ENCODE measurements at regions not wholly inside any gene's neighbourhood (a gene's known extent, or its start where the extent isn't known, plus 50 kb on each side); places are given as distances from the start of the nearest gene placed in this dataset.

DNA sequence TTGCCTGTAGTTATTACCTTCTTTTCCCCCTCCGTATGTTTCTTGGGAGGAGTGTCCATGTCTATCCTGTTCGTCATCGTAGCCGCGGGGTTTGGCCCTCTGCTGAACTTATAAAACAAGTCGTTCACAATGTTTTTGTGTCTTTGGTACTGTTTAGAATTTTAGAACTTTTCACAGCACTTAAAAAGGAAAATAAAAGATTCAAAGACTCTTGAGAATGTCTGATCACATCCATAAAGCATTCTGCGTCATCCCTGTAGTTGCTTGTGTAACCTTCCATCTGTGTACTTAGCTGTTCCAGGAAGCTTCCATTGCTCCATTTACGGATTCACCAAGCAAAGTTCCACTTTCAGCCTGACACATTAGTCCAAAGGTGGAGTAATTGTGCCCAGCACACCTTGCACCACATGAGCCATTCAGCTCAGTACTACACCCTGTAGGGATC is 677.1 kb upstream of the NR2F2 start:
- H3K9me3 Mint-ChIP-seq: peaks cover 0 to 3% (median 0%) of the 10 kb centered on the region in 8 donors

GRCh38 chr15:95655089-95655607 is 675.4 kb upstream of the NR2F2 start:
- DNase-seq: no peak
- H3K27me3 Mint-ChIP-seq: peaks cover 2 to 6% of the 10 kb centered on the region in 2 donors
- CTCF ChIA-PET (ENCODE audit: partially characterized antibody): no interaction called here
- H3K9me3 ChIP-seq (ENCODE audit: control insufficient read depth in 1 of 2, low read length in 2 of 2): no peaks in the 10 kb centered on the region
- POLR2A ChIA-PET (ENCODE audit: partially characterized antibody): no interaction called here
- H3K4me1 Mint-ChIP-seq: no peaks in the 10 kb centered on the region
- H3K9me3 Mint-ChIP-seq: peaks cover 0 to 5% (median 0%) of the 10 kb centered on the region in 8 donors
- no peaks in the 10 kb centered on the region for H3K27me3 ChIP-seq (ENCODE audit: insufficient read depth, low read length)
- H3K4me1 ChIP-seq (ENCODE audit: insufficient read depth, low read length): no peaks in the 10 kb centered on the region
- H3K4me3 ChIP-seq (ENCODE audit: low read length in 2 of 2): no peak overlapping the region
- no peak overlapping the region for H3K27ac Mint-ChIP-seq
- no peak overlapping the region for H3K27ac ChIP-seq (ENCODE audit: low read depth, low read length)
- H3K36me3 Mint-ChIP-seq: no peaks in the 10 kb centered on the region
- no peaks in the 10 kb centered on the region for H3K36me3 ChIP-seq (ENCODE audit: insufficient read depth, low read length)
- no peak overlapping the region for H3K4me3 Mint-ChIP-seq
- intact Hi-C loops (cut with micrococcal nuclease): no loop called here

More for the DNA sequence above, 677.1 kb upstream of the NR2F2 start:
- Histone ChIP-seq H3K4me1 (ENCODE audit: insufficient read depth, low read length) (no peaks in the 10 kb centered on the region), H3K27me3 (ENCODE audit: insufficient read depth, low read length) (no peaks in the 10 kb centered on the region), H3K36me3 (ENCODE audit: insufficient read depth, low read length) (no peaks in the 10 kb centered on the region), H3K27ac (ENCODE audit: low read depth, low read length) (no peak overlapping the region), H3K9me3 (ENCODE audit: control insufficient read depth in 1 of 2, low read length in 2 of 2) (no peaks in the 10 kb centered on the region), H3K4me3 (ENCODE audit: low read length in 2 of 2) (no peak overlapping the region)
- POLR2A ChIA-PET (ENCODE audit: partially characterized antibody): no interaction called here
- no peak overlapping the region for H3K27ac Mint-ChIP-seq
- H3K36me3 Mint-ChIP-seq: no peaks in the 10 kb centered on the region
- H3K27me3 Mint-ChIP-seq: peaks cover 0 to 4% of the 10 kb centered on the region in 2 donors
- no peak overlapping the region for H3K4me3 Mint-ChIP-seq
- intact Hi-C loops (cut with micrococcal nuclease): no loop called here
- no peaks in the 10 kb centered on the region for H3K4me1 Mint-ChIP-seq
- CTCF ChIA-PET (ENCODE audit: partially characterized antibody): no interaction called here
- no peak for DNase-seq

DNA sequence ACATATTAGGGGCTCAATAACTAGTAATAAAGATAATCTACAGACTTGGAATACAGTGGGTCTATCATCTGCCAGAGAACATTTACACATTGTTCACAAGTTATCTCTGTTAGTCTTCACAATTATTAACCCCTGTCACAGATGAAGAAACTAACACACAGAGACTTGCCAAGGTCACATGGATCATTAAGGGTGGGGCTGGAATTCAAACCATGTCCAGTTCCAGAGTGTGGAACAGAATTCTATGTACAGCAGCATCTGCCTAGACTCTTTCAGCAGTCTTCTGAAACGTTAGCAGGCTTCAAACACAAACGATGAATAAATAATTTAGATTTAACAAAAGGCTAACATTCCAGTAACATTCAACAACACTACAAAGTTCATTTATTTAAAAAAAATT is 673.9 kb upstream of the NR2F2 start:
- POLR2A ChIA-PET (ENCODE audit: partially characterized antibody): no interaction called here
- CTCF ChIA-PET (ENCODE audit: partially characterized antibody): no interaction called here
- H3K9me3 Mint-ChIP-seq: peaks cover 0 to 5% (median 2%) of the 10 kb centered on the region in 8 donors

GRCh38 chr15:95658799-95659198 is 671.7 kb upstream of the NR2F2 start:
- H3K4me3 Mint-ChIP-seq: no peak overlapping the region
- DNase-seq: no peak
- no peak overlapping the region for H3K27ac ChIP-seq (ENCODE audit: low read depth, low read length)
- peaks cover 0 to 6% (median 2%) of the 10 kb centered on the region in 8 donors for H3K9me3 Mint-ChIP-seq
- peaks cover 2 to 5% of the 10 kb centered on the region in 2 donors for H3K27me3 Mint-ChIP-seq
- H3K9me3 ChIP-seq (ENCODE audit: control insufficient read depth in 1 of 2, low read length in 2 of 2): no peaks in the 10 kb centered on the region
- H3K36me3 ChIP-seq (ENCODE audit: insufficient read depth, low read length): no peaks in the 10 kb centered on the region
- H3K4me1 Mint-ChIP-seq: no peaks in the 10 kb centered on the region
- H3K27ac Mint-ChIP-seq: peak overlapping the region in 1 of 7 donors; percentile 62
- ChIA-PET POLR2A (ENCODE audit: partially characterized antibody) (no interaction called here), CTCF (ENCODE audit: partially characterized antibody) (no interaction called here)
- no peaks in the 10 kb centered on the region for H3K36me3 Mint-ChIP-seq
- H3K27me3 ChIP-seq (ENCODE audit: insufficient read depth, low read length): no peaks in the 10 kb centered on the region
- intact Hi-C loops (cut with micrococcal nuclease): no loop called here
- no peak overlapping the region for H3K4me3 ChIP-seq (ENCODE audit: low read length in 2 of 2)
- H3K4me1 ChIP-seq (ENCODE audit: insufficient read depth, low read length): no peaks in the 10 kb centered on the region

More for the DNA sequence above, 673.9 kb upstream of the NR2F2 start:
- intact Hi-C loops (cut with micrococcal nuclease): no loop called here
- no peak overlapping the region for H3K27ac ChIP-seq (ENCODE audit: low read depth, low read length)
- Mint-ChIP-seq H3K4me3 (no peak overlapping the region), H3K36me3 (no peaks in the 10 kb centered on the region), H3K4me1 (no peaks in the 10 kb centered on the region), H3K27ac (no peak overlapping the region), H3K27me3 (peaks cover 2 to 6% of the 10 kb centered on the region in 2 donors)
- H3K4me3 ChIP-seq (ENCODE audit: low read length in 2 of 2): no peak overlapping the region
- no peaks in the 10 kb centered on the region for H3K4me1 ChIP-seq (ENCODE audit: insufficient read depth, low read length)
- no peaks in the 10 kb centered on the region for H3K36me3 ChIP-seq (ENCODE audit: insufficient read depth, low read length)
- no peak for DNase-seq
- no peaks in the 10 kb centered on the region for H3K27me3 ChIP-seq (ENCODE audit: insufficient read depth, low read length)
- H3K9me3 ChIP-seq (ENCODE audit: control insufficient read depth in 1 of 2, low read length in 2 of 2): no peaks in the 10 kb centered on the region

DNA sequence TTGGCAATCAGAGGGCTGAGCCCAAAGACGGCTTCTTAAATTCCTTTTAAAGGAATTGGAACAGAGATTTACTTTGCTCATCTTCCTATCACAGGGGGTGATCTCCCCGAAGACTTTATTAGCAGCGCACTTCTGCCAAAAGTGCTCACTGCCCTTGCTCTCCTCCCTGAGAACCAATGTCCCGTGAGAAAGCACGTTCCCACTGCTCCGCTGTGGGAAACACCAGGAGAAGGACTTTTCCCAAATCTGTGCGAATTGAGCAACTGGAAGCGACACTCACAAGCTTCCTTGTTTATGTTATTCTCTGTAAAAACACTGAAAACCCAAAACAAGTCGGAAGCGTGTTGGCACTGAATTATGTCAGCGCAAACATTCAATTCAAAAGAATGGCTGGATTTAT is 670.8 kb upstream of the NR2F2 start:
- no peaks in the 10 kb centered on the region for H3K4me1 ChIP-seq (ENCODE audit: insufficient read depth, low read length)
- ChIA-PET CTCF (ENCODE audit: partially characterized antibody) (no interaction called here), POLR2A (ENCODE audit: partially characterized antibody) (no interaction called here)
- Mint-ChIP-seq H3K27me3 (peaks cover 2 to 5% of the 10 kb centered on the region in 2 donors), H3K36me3 (no peaks in the 10 kb centered on the region), H3K9me3 (peaks cover 0 to 6% (median 2%) of the 10 kb centered on the region in 8 donors), H3K27ac (no peak overlapping the region), H3K4me3 (no peak overlapping the region), H3K4me1 (no peaks in the 10 kb centered on the region)
- no peak overlapping the region for H3K27ac ChIP-seq (ENCODE audit: low read depth, low read length)
- no peaks in the 10 kb centered on the region for H3K9me3 ChIP-seq (ENCODE audit: control insufficient read depth in 1 of 2, low read length in 2 of 2)
- DNase-seq: no peak
- H3K27me3 ChIP-seq (ENCODE audit: insufficient read depth, low read length): no peaks in the 10 kb centered on the region
- intact Hi-C loops (cut with micrococcal nuclease): no loop called here
- no peaks in the 10 kb centered on the region for H3K36me3 ChIP-seq (ENCODE audit: insufficient read depth, low read length)
- no peak overlapping the region for H3K4me3 ChIP-seq (ENCODE audit: low read length in 2 of 2)

DNA sequence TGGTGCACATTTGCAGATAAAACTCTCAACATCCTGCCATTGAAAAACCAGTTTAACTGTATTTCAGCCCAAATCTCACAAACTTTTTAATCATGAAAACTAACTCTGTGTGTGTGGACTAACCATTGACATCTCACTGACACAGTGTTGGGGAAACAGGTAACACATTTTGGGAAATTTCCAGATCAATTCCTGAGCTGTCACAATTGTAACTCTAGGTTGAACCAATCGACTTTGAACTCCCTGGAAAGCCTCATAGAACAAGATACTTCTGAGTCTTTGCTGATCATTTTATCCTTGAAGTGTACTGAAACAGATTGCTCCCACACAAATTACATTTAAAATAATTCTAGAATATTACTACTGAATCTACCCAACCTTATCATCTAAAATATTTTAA is 667.9 kb upstream of the NR2F2 start:
- intact Hi-C loops (cut with micrococcal nuclease): no loop called here
- H3K4me3 Mint-ChIP-seq: no peak overlapping the region
- H3K27me3 Mint-ChIP-seq: peaks cover 2 to 4% of the 10 kb centered on the region in 2 donors
- ChIA-PET POLR2A (ENCODE audit: partially characterized antibody) (no interaction called here), CTCF (ENCODE audit: partially characterized antibody) (no interaction called here)
- Histone ChIP-seq H3K4me1 (ENCODE audit: insufficient read depth, low read length) (no peaks in the 10 kb centered on the region), H3K27ac (ENCODE audit: low read depth, low read length) (no peak overlapping the region), H3K4me3 (ENCODE audit: low read length in 2 of 2) (no peak overlapping the region), H3K9me3 (ENCODE audit: control insufficient read depth in 1 of 2, low read length in 2 of 2) (no peaks in the 10 kb centered on the region), H3K36me3 (ENCODE audit: insufficient read depth, low read length) (no peaks in the 10 kb centered on the region), H3K27me3 (ENCODE audit: insufficient read depth, low read length) (no peaks in the 10 kb centered on the region)
- H3K9me3 Mint-ChIP-seq: peaks cover 0 to 6% (median 2%) of the 10 kb centered on the region in 8 donors
- no peaks in the 10 kb centered on the region for H3K36me3 Mint-ChIP-seq
- no peaks in the 10 kb centered on the region for H3K4me1 Mint-ChIP-seq
- H3K27ac Mint-ChIP-seq: no peak overlapping the region
- no peak for DNase-seq

GRCh38 chr15:95663156-95664100 is 667.1 kb upstream of the NR2F2 start:
- intact Hi-C loops (cut with micrococcal nuclease): no loop called here

More at GRCh38 chr15:95663156-95664100, 667.1 kb upstream of the NR2F2 start:
- no peaks in the 10 kb centered on the region for H3K4me1 ChIP-seq (ENCODE audit: insufficient read depth, low read length)
- ChIA-PET CTCF (ENCODE audit: partially characterized antibody) (interaction anchor here (1.2 kb wide), 1 partner anchor 11 kb away, joined by 3 read pairs; no protein-coding TSS in a partner anchor), POLR2A (ENCODE audit: partially characterized antibody) (no interaction called here)
- Mint-ChIP-seq H3K36me3 (no peaks in the 10 kb centered on the region), H3K27me3 (peaks cover 2% of the 10 kb centered on the region in 2 donors), H3K27ac (no peak overlapping the region), H3K9me3 (peaks cover 0 to 6% (median 2%) of the 10 kb centered on the region in 8 donors), H3K4me1 (no peaks in the 10 kb centered on the region), H3K4me3 (no peak overlapping the region)
- no peak overlapping the region for H3K27ac ChIP-seq (ENCODE audit: low read depth, low read length)
- H3K4me3 ChIP-seq (ENCODE audit: low read length in 2 of 2): no peak overlapping the region
- no peaks in the 10 kb centered on the region for H3K9me3 ChIP-seq (ENCODE audit: control insufficient read depth in 1 of 2, low read length in 2 of 2)
- H3K36me3 ChIP-seq (ENCODE audit: insufficient read depth, low read length): no peaks in the 10 kb centered on the region
- DNase-seq: no peak
- no peaks in the 10 kb centered on the region for H3K27me3 ChIP-seq (ENCODE audit: insufficient read depth, low read length)

All from CD4-positive, alpha-beta memory T cell (primary cell).